ENCODE measurements at regions not wholly inside any gene's neighbourhood (a gene's known extent, or its start where the extent isn't known, plus 50 kb on each side); places are given as distances from the start of the nearest gene placed in this dataset.
A peak's percentile ranks its signal among the peaks of the same experiment; 100 is the strongest.
"Not testable (repeated sequence)": the region's sequence is repeated elsewhere in the genome, so short reads cannot be mapped to it uniquely, and the experiment has no call there.

DNA sequence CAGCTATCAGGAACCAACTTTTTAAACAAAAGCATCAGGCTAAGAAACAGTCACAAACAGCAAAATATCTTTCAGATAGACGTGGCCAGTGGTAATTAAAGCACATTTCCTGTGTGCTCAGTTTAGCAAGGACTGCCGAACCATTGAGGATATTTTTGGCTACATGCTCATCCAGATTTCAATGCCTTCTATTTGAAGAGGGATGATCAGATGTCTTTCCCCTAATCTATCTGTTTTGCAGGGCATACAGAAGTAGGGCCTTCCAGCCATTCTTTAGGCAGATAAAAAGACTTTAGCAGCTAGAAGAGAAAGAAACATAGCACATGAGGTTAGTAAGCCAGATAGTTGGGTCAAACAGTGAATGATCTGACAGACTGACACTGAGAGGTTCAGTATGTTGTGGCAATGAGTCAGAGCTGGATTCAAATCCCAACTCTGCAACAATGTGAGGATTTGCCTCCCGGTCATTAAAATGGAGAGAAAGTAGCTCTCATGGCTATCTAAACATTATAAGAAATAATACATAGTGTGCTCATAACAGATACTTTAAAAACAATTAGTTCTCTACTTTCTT is 100.0 kb upstream of the PRKG2 start:
- DNase-seq: no peak

DNA sequence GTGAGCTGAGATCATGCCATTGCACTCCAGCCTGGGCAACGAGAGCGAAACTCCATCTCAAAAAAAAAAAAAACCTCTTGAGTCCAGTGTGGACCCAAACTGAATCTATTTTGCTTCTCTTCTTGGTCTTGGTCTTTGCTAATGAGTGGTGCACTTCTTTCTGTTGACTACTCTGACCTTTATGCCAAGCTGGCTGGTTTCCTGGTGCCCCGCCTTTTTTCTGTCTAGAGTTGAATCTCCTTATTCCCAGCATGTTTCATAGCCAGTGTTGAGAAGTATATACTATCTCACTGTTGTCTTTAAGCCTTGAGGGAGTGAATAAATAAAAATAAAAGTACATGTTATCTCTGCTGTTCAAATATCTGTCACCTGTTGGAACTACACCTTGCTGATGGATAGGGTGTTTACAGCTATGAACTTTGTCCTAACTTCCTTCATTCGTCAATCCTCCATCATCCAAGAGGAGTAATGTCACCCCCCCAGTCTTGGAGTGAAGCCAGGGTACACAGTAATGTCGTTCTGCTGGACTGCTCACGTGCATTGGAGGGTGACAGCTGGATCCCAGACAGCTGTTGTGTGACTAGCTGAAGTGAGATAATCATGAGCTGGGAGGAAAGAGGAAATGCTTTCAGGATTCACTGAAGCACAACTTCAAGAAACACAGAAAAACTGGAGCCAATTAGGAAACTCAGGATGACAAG is 99.3 kb upstream of the PRKG2 start:
- DNase-seq: peak; percentile 39

- peak; percentile 35 for DNase-seq
Observed at GRCh38 chr4:81307991-81308390, 93.0 kb upstream of the PRKG2 start.

GRCh38 chr4:81304871-81305270 is 89.8 kb upstream of the PRKG2 start:
- DNase-seq: no peak

GRCh38 chr4:81300352-81300751 is 85.3 kb upstream of the PRKG2 start:
- DNase-seq: not testable (repeated sequence)

DNA sequence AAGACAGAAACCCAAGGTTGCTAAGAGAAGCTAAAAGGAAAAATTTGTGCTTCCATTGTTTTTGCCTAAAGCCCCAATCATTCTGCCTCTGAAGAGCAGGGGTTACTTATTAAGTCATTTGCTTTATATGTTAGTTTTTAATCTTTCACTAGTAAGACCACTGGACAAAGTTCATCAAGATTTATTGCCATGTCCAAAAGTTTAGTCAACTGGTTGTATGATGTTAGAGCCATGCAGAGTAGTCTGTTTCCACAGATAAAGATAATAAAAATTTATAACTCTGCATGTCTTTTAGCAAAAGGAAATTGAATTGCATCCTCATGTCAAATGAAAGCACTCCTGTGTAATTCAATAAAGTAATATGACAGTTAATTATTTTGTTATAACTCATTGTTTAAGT is 75.8 kb upstream of the PRKG2 start:
- no peak for DNase-seq

DNA sequence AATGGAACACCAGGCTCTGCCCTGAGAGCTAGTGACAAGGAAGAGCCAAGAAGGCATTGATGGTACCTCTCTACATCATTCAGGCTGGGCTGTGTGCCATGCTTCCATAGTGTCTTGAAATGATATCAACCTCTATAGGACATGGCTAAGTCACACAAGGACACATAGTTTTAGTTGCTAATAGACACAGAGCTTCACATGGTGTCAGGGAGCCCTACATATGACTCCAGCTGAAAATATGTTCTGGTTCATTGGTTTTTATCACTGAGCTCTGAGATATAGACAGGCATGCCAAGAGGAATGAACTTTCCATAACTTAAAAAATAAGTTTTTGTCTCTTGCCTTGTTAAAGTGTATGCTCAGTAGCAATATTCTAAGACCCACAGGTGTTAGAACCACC is 72.1 kb upstream of the PRKG2 start:
- no peak for DNase-seq

GRCh38 chr4:81282131-81282530 is 67.1 kb upstream of the PRKG2 start:
- no peak for DNase-seq

- no peak for DNase-seq
Observed at GRCh38 chr4:81274460-81274859, 59.4 kb upstream of the PRKG2 start.

- no peak for DNase-seq
Observed at GRCh38 chr4:81272671-81273070, 57.6 kb upstream of the PRKG2 start.

Data from NCI-H2171 (cell line).